ENCODE measurements at regions not wholly inside any gene's neighbourhood (a gene's known extent, or its start where the extent isn't known, plus 50 kb on each side); places are given as distances from the start of the nearest gene placed in this dataset.

DNA sequence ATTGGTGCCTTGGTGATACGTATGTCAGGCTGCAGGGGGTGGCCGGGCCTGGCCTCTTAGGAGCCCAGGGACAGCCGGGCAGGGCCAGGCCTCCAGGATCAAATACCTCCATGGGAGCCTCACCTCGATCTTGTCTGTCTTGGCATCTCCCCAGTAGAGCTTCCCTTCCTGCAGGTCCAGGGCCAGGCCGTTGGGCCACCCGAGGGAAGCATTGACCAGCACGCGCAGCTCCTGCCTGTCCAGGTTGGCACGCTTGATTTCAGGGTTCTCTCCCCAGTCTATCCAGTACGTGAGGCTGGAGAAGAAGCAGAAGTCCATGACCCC, 137.7 kb downstream of the CRYBB2 start (continued):
- TF ChIP-seq MAFK (IDR thresholded peaks at IDR 0.05; ENCODE audit: low read depth, low read length) (no peak), TAF1 (IDR thresholded peaks at IDR 0.05; ENCODE audit: low read depth, low read length) (no peak), PHF8 (conservative IDR thresholded peaks at IDR 0.05; ENCODE audit: low read depth, low read length) (no peak), BACH1 (IDR thresholded peaks at IDR 0.05; ENCODE audit: low read length) (no peak), RBBP5 (IDR thresholded peaks at IDR 0.05; ENCODE audit: borderline replicate concordance, low read depth, low read length) (no peak), RXRA (IDR thresholded peaks at IDR 0.05; ENCODE audit: insufficient read depth, low read depth, low read length) (no peak), POLR2A (IDR thresholded peaks at IDR 0.05; ENCODE audit: control extremely low read depth in 1 of 2, low read depth in 2 of 2, low read length in 2 of 2) (no peak), BCL11A (IDR thresholded peaks at IDR 0.05; ENCODE audit: low read depth in 2 of 2, low read length in 2 of 2) (no peak)

Data from H1 (cell line).